Breast epithelium (tissue), 3 donors: ENCODE measurements at regions not wholly inside any gene's neighbourhood (a gene's known extent, or its start where the extent isn't known, plus 50 kb on each side); places are given as distances from the start of the nearest gene placed in this dataset.

Experiments
- POLR2AphosphoS5 ChIP-seq, 3 donors: sonication (generic); formaldehyde crosslinking; IDR thresholded peaks; one replicate each; pipeline ENCODE4 v1.6.1; 2017; ENCODE audit warnings: antibody characterized with exemption in 3 of 3
- TF ChIP-seq, protein P1 (sequence below), 3 donors: fragments of 450-650 bp; IDR thresholded peaks; one replicate each; pipeline ENCODE4 v1.5.1; 2016 to 2017; ENCODE audit warnings: antibody characterized with exemption in 3 of 3, mild to moderate bottlenecking in 3 of 3, moderate library complexity in 3 of 3

- TF ChIP-seq, protein P1, sequence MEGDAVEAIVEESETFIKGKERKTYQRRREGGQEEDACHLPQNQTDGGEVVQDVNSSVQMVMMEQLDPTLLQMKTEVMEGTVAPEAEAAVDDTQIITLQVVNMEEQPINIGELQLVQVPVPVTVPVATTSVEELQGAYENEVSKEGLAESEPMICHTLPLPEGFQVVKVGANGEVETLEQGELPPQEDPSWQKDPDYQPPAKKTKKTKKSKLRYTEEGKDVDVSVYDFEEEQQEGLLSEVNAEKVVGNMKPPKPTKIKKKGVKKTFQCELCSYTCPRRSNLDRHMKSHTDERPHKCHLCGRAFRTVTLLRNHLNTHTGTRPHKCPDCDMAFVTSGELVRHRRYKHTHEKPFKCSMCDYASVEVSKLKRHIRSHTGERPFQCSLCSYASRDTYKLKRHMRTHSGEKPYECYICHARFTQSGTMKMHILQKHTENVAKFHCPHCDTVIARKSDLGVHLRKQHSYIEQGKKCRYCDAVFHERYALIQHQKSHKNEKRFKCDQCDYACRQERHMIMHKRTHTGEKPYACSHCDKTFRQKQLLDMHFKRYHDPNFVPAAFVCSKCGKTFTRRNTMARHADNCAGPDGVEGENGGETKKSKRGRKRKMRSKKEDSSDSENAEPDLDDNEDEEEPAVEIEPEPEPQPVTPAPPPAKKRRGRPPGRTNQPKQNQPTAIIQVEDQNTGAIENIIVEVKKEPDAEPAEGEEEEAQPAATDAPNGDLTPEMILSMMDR (IDR thresholded peaks at IDR 0.05), result no peak
- TF ChIP-seq POLR2AphosphoS5 (IDR thresholded peaks at IDR 0.05), result no peak
Measured at GRCh38 chr2:128504246-128505149, 185.8 kb upstream of the HS6ST1 start.
